ENCODE measurements at regions not wholly inside any gene's neighbourhood (a gene's known extent, or its start where the extent isn't known, plus 50 kb on each side); places are given as distances from the start of the nearest gene placed in this dataset.

DNA sequence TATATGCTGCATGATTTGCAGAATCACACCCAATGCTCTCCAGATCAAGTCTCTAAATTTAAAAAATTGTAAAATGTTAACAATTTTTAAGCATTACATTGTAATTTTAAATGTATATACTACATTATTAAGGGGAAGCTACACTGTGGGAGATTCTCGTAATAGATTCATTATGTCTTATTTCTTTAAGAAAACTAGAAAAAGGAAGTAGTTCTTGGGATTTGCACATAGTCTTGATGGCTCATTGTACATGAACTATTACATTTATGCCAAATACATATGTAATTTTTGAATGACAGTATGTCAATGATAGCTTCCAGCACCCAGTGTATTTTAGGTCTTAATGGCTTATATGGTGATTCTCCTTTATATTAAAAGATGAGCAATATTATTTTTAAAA lies 250.3 kb downstream of the PTPRC start:
- no peak for TF ChIP-seq POLR2AphosphoS5 (IDR thresholded peaks at IDR 0.05; ENCODE audit: low read depth, low read length)
- TF ChIP-seq POLR2A (IDR thresholded peaks at IDR 0.05; ENCODE audit: low read depth, low read length): no peak
- TF ChIP-seq TAF1 (IDR thresholded peaks at IDR 0.05; ENCODE audit: low read depth, low read length): no peak
